NAMALWA (cell line): ENCODE measurements at regions not wholly inside any gene's neighbourhood (a gene's known extent, or its start where the extent isn't known, plus 50 kb on each side); places are given as distances from the start of the nearest gene placed in this dataset.
"Not testable (repeated sequence)": the region's sequence is repeated elsewhere in the genome, so short reads cannot be mapped to it uniquely, and the experiment has no call there.

Experiments used
- DNase-seq: peaks from one replicate; pipeline ENCODE4 v3.0.0-alpha.2; 2015; ENCODE audit warnings: low spot score

GRCh38 chr3:146757759-146758158, 152.6 kb upstream of the PLSCR5 start:
- no peak for DNase-seq

GRCh38 chr3:146750196-146750595, 145.1 kb upstream of the PLSCR5 start:
- DNase-seq, result no peak

GRCh38 chr3:146747928-146748327, 142.8 kb upstream of the PLSCR5 start:
- DNase-seq, result no peak

GRCh38 chr3:146747051-146747450, 141.9 kb upstream of the PLSCR5 start:
- DNase-seq, result no peak

GRCh38 chr3:146746190-146746589, 141.0 kb upstream of the PLSCR5 start:
- no peak for DNase-seq

GRCh38 chr3:146739203-146739671, 134.1 kb upstream of the PLSCR5 start:
- no peak for DNase-seq

- DNase-seq, result no peak
Measured at GRCh38 chr3:146732325-146732724, 127.2 kb upstream of the PLSCR5 start.

GRCh38 chr3:146715170-146715569, 110.0 kb upstream of the PLSCR5 start:
- no peak for DNase-seq

GRCh38 chr3:146712806-146713205, 107.7 kb upstream of the PLSCR5 start:
- no peak for DNase-seq

- no peak for DNase-seq
Measured at GRCh38 chr3:146709969-146710368, 104.8 kb upstream of the PLSCR5 start.

- no peak for DNase-seq
Measured at GRCh38 chr3:146705225-146705624, 100.1 kb upstream of the PLSCR5 start.

- no peak for DNase-seq
Measured at GRCh38 chr3:146702237-146702636, 97.1 kb upstream of the PLSCR5 start.

GRCh38 chr3:146701246-146701645, 96.1 kb upstream of the PLSCR5 start:
- DNase-seq, result no peak

- not testable (repeated sequence) for DNase-seq
Measured at GRCh38 chr3:146700025-146700424, 94.9 kb upstream of the PLSCR5 start.

- no peak for DNase-seq
Measured at GRCh38 chr3:146692254-146692653, 87.1 kb upstream of the PLSCR5 start.

GRCh38 chr3:146685050-146685814, 80.1 kb upstream of the PLSCR5 start:
- no peak for DNase-seq

GRCh38 chr3:146682171-146682570, 77.0 kb upstream of the PLSCR5 start:
- DNase-seq, result no peak

- no peak for DNase-seq
Measured at GRCh38 chr3:146680617-146681016, 75.5 kb upstream of the PLSCR5 start.

- no peak for DNase-seq
Measured at GRCh38 chr3:146679995-146680394, 74.8 kb upstream of the PLSCR5 start.

- no peak for DNase-seq
Measured at GRCh38 chr3:146679191-146679590, 74.0 kb upstream of the PLSCR5 start.

GRCh38 chr3:146672941-146673340, 67.8 kb upstream of the PLSCR5 start:
- no peak for DNase-seq

- no peak for DNase-seq
Measured at GRCh38 chr3:146664403-146664802, 59.3 kb upstream of the PLSCR5 start.

GRCh38 chr3:146658841-146659240, 53.7 kb upstream of the PLSCR5 start:
- no peak for DNase-seq

- no peak for DNase-seq
Measured at GRCh38 chr3:146655333-146655996, 50.3 kb upstream of the PLSCR5 start.
